B cell (primary cell): ENCODE measurements at regions not wholly inside any gene's neighbourhood (a gene's known extent, or its start where the extent isn't known, plus 50 kb on each side); places are given as distances from the start of the nearest gene placed in this dataset.
"Not testable (repeated sequence)": the region's sequence is repeated elsewhere in the genome, so short reads cannot be mapped to it uniquely, and the experiment has no call there.

Source experiments
- ATAC-seq: fragments of 200-7000 bp; cut with Tn5 transposase; one replicate; pipeline ENCODE4 v1.10.0; 2021; ENCODE audit warnings: low read depth, mild to moderate bottlenecking, moderate number of reproducible peaks, moderate library complexity
- CTCF ChIA-PET: fragments of 350-600 bp; sonication (Branson Sonifier 250); formaldehyde crosslinking; loops from one replicate; lab custom pipeline; 2021; ENCODE audit warnings: antibody characterized with exemption, inconsistent platforms; lab: Charles Lee
- POLR2A ChIA-PET: fragments of 350-600 bp; sonication (Branson Sonifier 250); formaldehyde crosslinking; loops from one replicate; lab custom pipeline; 2021; ENCODE audit warnings: antibody characterized with exemption; lab: Charles Lee
- DNase-seq: peaks from one replicate; pipeline ENCODE4 v3.0.0; 2013
- H2AFZ ChIP-seq: 2 replicates; pipeline ENCODE4 v1.6.1; 2012; ENCODE audit warnings: mild to moderate bottlenecking, low read depth, low read length; ENCODE audit not compliant: insufficient read depth, poor library complexity, severe bottlenecking
- H3K27ac ChIP-seq, 2 donors: 1 replicate in 1 of 2; 2 replicates in 1 of 2; pipeline ENCODE4 v1.5.1; 2012 to 2013; ENCODE audit warnings: low read length in 2 of 2, mild to moderate bottlenecking in 2 of 2, moderate library complexity in 1 of 2
- H3K27me3 ChIP-seq, 4 experiments: fragments of 200-600 bp in 1 of 4; sonication (generic) in 1 of 4; replicated peaks in 1 of 4; 1 replicate in 2 of 4; 2 replicates in 2 of 4; pipeline versions ENCODE4 v1.6.1 to v1.7.0; 2013 to 2016; ENCODE audit warnings: low read length in 3 of 4, mild to moderate bottlenecking in 2 of 4, mixed read lengths in 1 of 4, moderate library complexity in 1 of 4; ENCODE audit not compliant: insufficient read depth in 4 of 4, control insufficient read depth in 3 of 4; ENCODE audit errors: control extremely low read depth in 1 of 4
- H3K36me3 ChIP-seq, 2 experiments: replicated peaks in 1 of 2; 1 replicate in 1 of 2; 2 replicates in 1 of 2; pipeline versions ENCODE4 v1.6.1 to v1.7.1; 2013; ENCODE audit warnings: low read length in 1 of 2; ENCODE audit not compliant: insufficient read depth in 2 of 2, control insufficient read depth in 1 of 2; ENCODE audit errors: control extremely low read depth in 1 of 2, extremely low read depth in 1 of 2
- H3K4me1 ChIP-seq, 2 donors: fragments of 200-600 bp in 1 of 2; sonication (generic) in 1 of 2; 1 replicate in 1 of 2; 2 replicates in 1 of 2; pipeline versions ENCODE4 v1.5.1 to v1.6.1; 2013 to 2017; ENCODE audit warnings: low read length in 2 of 2; ENCODE audit not compliant: control insufficient read depth in 2 of 2, insufficient read depth in 2 of 2
- H3K4me2 ChIP-seq: replicated peaks from 2 replicates; pipeline ENCODE3; 2012; ENCODE audit warnings: mild to moderate bottlenecking, low read depth, low read length; ENCODE audit not compliant: poor library complexity, severe bottlenecking
- H3K4me3 ChIP-seq, 5 experiments: fragments of 200-600 bp in 1 of 5; sonication (generic) in 1 of 5; 1 replicate in 3 of 5; 2 replicates in 2 of 5; pipeline versions ENCODE4 v1.5.1 to v1.7.0; 2011 to 2016; ENCODE audit warnings: low read length in 4 of 5, mild to moderate bottlenecking in 4 of 5, low read depth in 2 of 5, control low read depth in 1 of 5, moderate library complexity in 1 of 5; ENCODE audit not compliant: insufficient read depth in 1 of 5; ENCODE audit errors: control extremely low read depth in 1 of 5, extremely low read depth in 1 of 5
- H3K79me2 ChIP-seq: fragments of 200-600 bp; sonication (generic); one replicate; pipeline ENCODE4 v1.6.0; 2016; ENCODE audit warnings: low read length; ENCODE audit not compliant: control insufficient read depth, insufficient read depth
- H3K9ac ChIP-seq: fragments of 200-600 bp; sonication (generic); 2 replicates; pipeline ENCODE4 v1.6.1; 2017; ENCODE audit warnings: mild to moderate bottlenecking, low read length, moderate library complexity
- H3K9me3 ChIP-seq, 3 donors: one replicate each; pipeline versions ENCODE4 v1.6.1 to v1.7.1; 2013; ENCODE audit warnings: low read length in 2 of 3; ENCODE audit not compliant: control insufficient read depth in 2 of 3, insufficient read depth in 1 of 3; ENCODE audit errors: control extremely low read depth in 1 of 3
- H4K20me1 ChIP-seq: 2 replicates; pipeline ENCODE4 v1.6.0; 2012; ENCODE audit warnings: mild to moderate bottlenecking, low read length; ENCODE audit not compliant: insufficient read depth, control insufficient read depth, poor library complexity, severe bottlenecking
- H3K27ac Mint-ChIP-seq: one replicate; pipeline ENCODE4 v1.8.0; 2021; ENCODE audit warnings: mixed read lengths
- H3K27me3 Mint-ChIP-seq: one replicate; pipeline ENCODE4 v1.8.0; 2021; ENCODE audit warnings: mixed read lengths
- H3K4me1 Mint-ChIP-seq: one replicate; pipeline ENCODE4 v1.8.0; 2021; ENCODE audit warnings: mixed read lengths
- H3K4me3 Mint-ChIP-seq: one replicate; pipeline ENCODE4 v1.8.0; 2021; ENCODE audit warnings: mixed read lengths
- H3K9me3 Mint-ChIP-seq: one replicate; pipeline ENCODE4 v1.8.0; 2022; ENCODE audit warnings: mixed read lengths; ENCODE audit not compliant: insufficient read depth
- EZH2 ChIP-seq: IDR thresholded peaks from 2 replicates; pipeline ENCODE4 v1.6.1; 2012; ENCODE audit warnings: borderline replicate concordance, low read depth, mild to moderate bottlenecking, moderate library complexity, low read length; ENCODE audit not compliant: insufficient read depth, poor library complexity, severe bottlenecking
- WGBS: methylation state at CpG from one replicate; pipeline ENCODE4 v1.1.5; 2013; ENCODE audit warnings: missing lambda C conversion rate; ENCODE audit not compliant: insufficient coverage; 5-methylcytosine and 5-hydroxymethylcytosine counted together
- intact Hi-C: fragments of 100-400 bp; cut with micrococcal nuclease; formaldehyde crosslinking; loops from one replicate; pipeline ENCODE4 v1.10.0; 2022
- TF ChIP-seq, protein P1 (sequence below): fragments of 200-600 bp; IDR thresholded peaks from one replicate; pipeline ENCODE4 v1.8.0; 2022; ENCODE audit warnings: antibody characterized with exemption, mild to moderate bottlenecking

DNA sequence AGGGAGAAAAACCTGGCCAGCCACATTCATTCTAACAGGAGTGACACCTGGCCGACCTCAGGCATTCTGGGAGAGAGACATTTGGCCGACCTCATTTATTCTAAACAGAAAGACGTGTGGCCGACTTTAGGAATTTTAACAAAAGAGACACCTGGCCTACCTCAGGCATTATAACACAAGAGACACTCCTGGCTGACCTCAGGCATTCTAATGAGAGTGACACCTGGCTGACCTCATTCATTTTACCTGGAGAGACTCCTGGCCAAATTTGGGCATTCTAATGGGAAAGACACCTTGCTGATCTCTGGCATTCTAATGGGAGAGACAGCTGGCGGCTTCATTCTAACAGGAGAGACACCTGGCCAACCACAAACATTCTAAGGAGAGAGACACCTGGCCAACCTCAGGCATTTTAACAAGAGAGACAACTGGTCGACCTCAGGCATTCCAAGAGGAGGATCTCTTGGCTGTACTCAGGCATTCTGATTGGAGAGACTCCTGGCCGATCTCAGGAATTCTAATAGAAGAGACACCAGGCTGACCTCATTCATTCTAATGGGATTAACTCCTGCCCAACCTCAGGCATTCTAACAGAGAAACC is 1353.9 kb downstream of the UQCRFS1 start:
- peaks cover 38% of the 10 kb centered on the region for H3K9me3 Mint-ChIP-seq
- POLR2A ChIA-PET, result no interaction called here

GRCh38 chr19:27852931-27853330 is 1360.0 kb downstream of the UQCRFS1 start:
- ATAC-seq, H3K4me1 ChIP-seq, H3K4me2 ChIP-seq, H3K27me3 ChIP-seq, intact Hi-C loops, H3K9ac ChIP-seq, DNase-seq, POLR2A ChIA-PET, CTCF ChIA-PET, H3K27me3 Mint-ChIP-seq, H3K27ac Mint-ChIP-seq, H2AFZ ChIP-seq, H3K4me3 ChIP-seq, H3K79me2 ChIP-seq, H3K27ac ChIP-seq, H3K4me3 Mint-ChIP-seq, H3K4me1 Mint-ChIP-seq, H4K20me1 ChIP-seq, H3K36me3 ChIP-seq: not testable (repeated sequence)
- H3K9me3 Mint-ChIP-seq, result peaks cover 23% of the 10 kb centered on the region
- H3K9me3 ChIP-seq, result peaks cover 4 to 44% (median 33%) of the 10 kb centered on the region in 3 donors
- WGBS, result 90% methylated on average over 7 of the region's 7 CpGs

More for the DNA sequence above, 1353.9 kb downstream of the UQCRFS1 start:
- H3K4me3 Mint-ChIP-seq, result no peak overlapping the region
- Histone ChIP-seq H4K20me1 (no peaks in the 10 kb centered on the region), H3K27me3 (no peaks in the 10 kb centered on the region), H3K9ac (no peak overlapping the region), H3K4me2 (no peak overlapping the region), H3K9me3 (peaks cover 2 to 42% (median 33%) of the 10 kb centered on the region in 3 donors), H3K4me1 (no peaks in the 10 kb centered on the region), H3K27ac (no peak overlapping the region), H3K4me3 (no peak overlapping the region), H2AFZ (no peak overlapping the region), H3K79me2 (no peaks in the 10 kb centered on the region), H3K36me3 (no peaks in the 10 kb centered on the region)
- CTCF ChIA-PET, result no interaction called here
- no peak overlapping the region for H3K27ac Mint-ChIP-seq
- intact Hi-C loops, result no loop called here
- H3K4me1 Mint-ChIP-seq, result no peaks in the 10 kb centered on the region
- ATAC-seq, result no peak
- H3K27me3 Mint-ChIP-seq, result no peaks in the 10 kb centered on the region
- no peak for DNase-seq
- TF ChIP-seq, protein P1, sequence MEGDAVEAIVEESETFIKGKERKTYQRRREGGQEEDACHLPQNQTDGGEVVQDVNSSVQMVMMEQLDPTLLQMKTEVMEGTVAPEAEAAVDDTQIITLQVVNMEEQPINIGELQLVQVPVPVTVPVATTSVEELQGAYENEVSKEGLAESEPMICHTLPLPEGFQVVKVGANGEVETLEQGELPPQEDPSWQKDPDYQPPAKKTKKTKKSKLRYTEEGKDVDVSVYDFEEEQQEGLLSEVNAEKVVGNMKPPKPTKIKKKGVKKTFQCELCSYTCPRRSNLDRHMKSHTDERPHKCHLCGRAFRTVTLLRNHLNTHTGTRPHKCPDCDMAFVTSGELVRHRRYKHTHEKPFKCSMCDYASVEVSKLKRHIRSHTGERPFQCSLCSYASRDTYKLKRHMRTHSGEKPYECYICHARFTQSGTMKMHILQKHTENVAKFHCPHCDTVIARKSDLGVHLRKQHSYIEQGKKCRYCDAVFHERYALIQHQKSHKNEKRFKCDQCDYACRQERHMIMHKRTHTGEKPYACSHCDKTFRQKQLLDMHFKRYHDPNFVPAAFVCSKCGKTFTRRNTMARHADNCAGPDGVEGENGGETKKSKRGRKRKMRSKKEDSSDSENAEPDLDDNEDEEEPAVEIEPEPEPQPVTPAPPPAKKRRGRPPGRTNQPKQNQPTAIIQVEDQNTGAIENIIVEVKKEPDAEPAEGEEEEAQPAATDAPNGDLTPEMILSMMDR, result no peak
- no peak for TF ChIP-seq EZH2
- WGBS, result 85% methylated on average over 7 of the region's 7 CpGs
